Endothelial cell of umbilical vein (primary cell): ENCODE measurements at regions not wholly inside any gene's neighbourhood (a gene's known extent, or its start where the extent isn't known, plus 50 kb on each side); places are given as distances from the start of the nearest gene placed in this dataset.

Experiments
- BruUV-seq: library from RNA; stranded (reverse); fragments of 400-500 nt; replicated peaks from 2 replicates; lab custom pipeline; 2021; lab: Mats Ljungman, UMichigan
- CTCF ChIA-PET: fragments of 300-600, 350-600 bp; sonication (Branson Sonifier 250); formaldehyde crosslinking; loops from one replicate; lab custom pipeline; 2021; ENCODE audit warnings: antibody characterized with exemption, inconsistent platforms; lab: Charles Lee
- POLR2A ChIA-PET: fragments of 300-600, 350-600 bp; sonication (Branson Sonifier 250); formaldehyde crosslinking; loops from one replicate; lab custom pipeline; 2021; ENCODE audit warnings: antibody characterized with exemption, inconsistent platforms; lab: Charles Lee
- DNase-seq: peaks from one replicate; pipeline ENCODE4 v3.0.0-alpha.2; 2011; ENCODE audit warnings: low read depth, low spot score
- FAIRE-seq: peaks from 2 replicates; lab custom pipeline; 2011; peaks lifted over from hg19 to GRCh38; lab: Jason Lieb, UNC
- H2AFZ ChIP-seq: 2 replicates; pipeline ENCODE4 v1.6.0; 2012; ENCODE audit warnings: low read depth, low read length, control low read depth, inconsistent platforms
- H3K27ac ChIP-seq: 2 replicates; pipeline ENCODE4 v1.5.1; 2011; ENCODE audit warnings: low read depth, mild to moderate bottlenecking, control low read depth, low read length, moderate library complexity; ENCODE audit not compliant: insufficient read depth
- H3K27me3 ChIP-seq, 2 experiments: 2 replicates each; pipeline versions ENCODE4 v1.6.0 to v1.6.1; 2011; ENCODE audit warnings: low read length in 2 of 2, mixed read lengths in 1 of 2; ENCODE audit not compliant: control insufficient read depth in 2 of 2, insufficient read depth in 2 of 2
- H3K36me3 ChIP-seq, 2 experiments: 2 replicates in 1 of 2; 3 replicates in 1 of 2; pipeline ENCODE4 v1.5.1; 2011; ENCODE audit warnings: low read length in 2 of 2, mild to moderate bottlenecking in 1 of 2, moderate library complexity in 1 of 2; ENCODE audit not compliant: control insufficient read depth in 2 of 2, insufficient read depth in 2 of 2; ENCODE audit errors: extremely low read depth in 1 of 2
- H3K4me1 ChIP-seq: 3 replicates; pipeline ENCODE4 v1.5.1; 2011; ENCODE audit warnings: mild to moderate bottlenecking, low read length; ENCODE audit not compliant: control insufficient read depth, insufficient read depth; ENCODE audit errors: extremely low read depth
- H3K4me2 ChIP-seq: 2 replicates; pipeline ENCODE4 v1.6.1; 2011; ENCODE audit warnings: low read length, control low read depth, mixed read lengths; ENCODE audit not compliant: insufficient read depth
- H3K4me3 ChIP-seq, 3 experiments: fragments of 200-600 bp in 1 of 3; sonication (generic), shearing (Covaris generic) in 1 of 3; replicated peaks in 1 of 3; 2 replicates each; pipeline ENCODE4 v1.5.1; 2011 to 2016; ENCODE audit warnings: control low read depth in 3 of 3, low read length in 3 of 3, mild to moderate bottlenecking in 2 of 3, inconsistent platforms in 1 of 3, low read depth in 1 of 3, moderate library complexity in 1 of 3; ENCODE audit not compliant: insufficient read depth in 1 of 3
- H3K79me2 ChIP-seq: 2 replicates; pipeline ENCODE4 v1.6.0; 2012; ENCODE audit warnings: low read length, inconsistent platforms; ENCODE audit not compliant: control insufficient read depth, insufficient read depth
- H3K9ac ChIP-seq: replicated peaks from 2 replicates; pipeline ENCODE3; 2011; ENCODE audit warnings: low read length, control low read depth; ENCODE audit not compliant: insufficient read depth; ENCODE audit errors: extremely low read depth
- H3K9me1 ChIP-seq: replicated peaks from 3 replicates; pipeline ENCODE4 v1.6.0; 2011; ENCODE audit warnings: mild to moderate bottlenecking, low read length; ENCODE audit not compliant: control insufficient read depth, insufficient read depth; ENCODE audit errors: extremely low read depth
- H3K9me3 ChIP-seq: replicated peaks from 2 replicates; pipeline ENCODE4 v1.5.1; 2012; ENCODE audit warnings: low read length, inconsistent platforms; ENCODE audit not compliant: control insufficient read depth, insufficient read depth
- H4K20me1 ChIP-seq: replicated peaks from 2 replicates; pipeline ENCODE3; 2011; ENCODE audit warnings: mild to moderate bottlenecking, low read length; ENCODE audit not compliant: control insufficient read depth, insufficient read depth; ENCODE audit errors: extremely low read depth
- CTCF ChIP-seq, 2 donors: IDR thresholded peaks; 1 replicate in 1 of 2; 2 replicates in 1 of 2; pipeline ENCODE4 v1.5.1; 2011; ENCODE audit warnings: low read length in 2 of 2, mild to moderate bottlenecking in 2 of 2, moderate library complexity in 2 of 2, control low read depth in 1 of 2, inconsistent platforms in 1 of 2, low read depth in 1 of 2; ENCODE audit not compliant: insufficient read depth in 1 of 2; ENCODE audit errors: extremely low read depth in 1 of 2
- GATA2 ChIP-seq: IDR thresholded peaks from 2 replicates; pipeline ENCODE4 v1.7.0; 2011; ENCODE audit warnings: low read depth, mild to moderate bottlenecking, moderate library complexity, mixed read lengths, low read length; ENCODE audit not compliant: insufficient read length, insufficient read depth
- JUN ChIP-seq: IDR thresholded peaks from 2 replicates; pipeline ENCODE4 v1.6.1; 2011; ENCODE audit warnings: borderline replicate concordance, low read depth; ENCODE audit not compliant: insufficient read length, insufficient read depth
- MAX ChIP-seq: IDR thresholded peaks from 2 replicates; pipeline ENCODE4 v1.6.1; 2011; ENCODE audit not compliant: insufficient read depth, insufficient read length
- MYC ChIP-seq: IDR thresholded peaks from one replicate; pipeline ENCODE4 v1.6.1; 2011; ENCODE audit warnings: mild to moderate bottlenecking, low read depth, low read length
- POLR2A ChIP-seq: IDR thresholded peaks from 2 replicates; pipeline ENCODE4 v1.6.1; 2012; ENCODE audit warnings: low read depth, mild to moderate bottlenecking, control low read depth, low read length
- POLR2AphosphoS5 ChIP-seq: IDR thresholded peaks from 2 replicates; pipeline ENCODE4 v1.6.1; 2012; ENCODE audit warnings: low read depth, mild to moderate bottlenecking, control low read depth, low read length, moderate library complexity; ENCODE audit not compliant: insufficient read depth
- dilution Hi-C: fragments of 300-500 bp; cut with MboI; formaldehyde crosslinking; loops from one replicate; pipeline ENCODE4 v1.15.0; 2019; ENCODE audit warnings: low sequenced_read_pairs; ENCODE audit not compliant: extremely low pct_ligation_motif_present
- intact Hi-C: fragments of 100-400 bp; cut with micrococcal nuclease; formaldehyde crosslinking; loops from one replicate; pipeline ENCODE4 v1.10.0; 2022

GRCh38 chr1:42006836-42007235, 88.1 kb upstream of the HIVEP3 start:
- no peaks in the 10 kb centered on the region for H3K9me3 ChIP-seq
- H3K79me2 ChIP-seq = no peaks in the 10 kb centered on the region
- POLR2A ChIA-PET = no interaction called here
- no peak overlapping the region for H3K4me3 ChIP-seq
- no peaks in the 10 kb centered on the region for H3K9me1 ChIP-seq
- H3K27ac ChIP-seq = no peak overlapping the region
- no peak overlapping the region for H2AFZ ChIP-seq
- H3K9ac ChIP-seq = no peak overlapping the region
- no peaks in the 10 kb centered on the region for H3K36me3 ChIP-seq
- no peak overlapping the region for H3K4me2 ChIP-seq
- no peak for FAIRE-seq
- intact Hi-C loops = no loop called here
- H4K20me1 ChIP-seq = no peaks in the 10 kb centered on the region
- H3K27me3 ChIP-seq = no peaks in the 10 kb centered on the region
- H3K4me1 ChIP-seq = peaks cover 3% of the 10 kb centered on the region
- TF ChIP-seq MYC (no peak), JUN (no peak), POLR2AphosphoS5 (no peak), POLR2A (no peak)
- DNase-seq = no peak
- no TSS peak for BruUV-seq
- dilution Hi-C loops = no loop called here
- CTCF ChIA-PET = interaction anchor here (0.7 kb wide), 1 partner anchor 460 kb away, joined by 3 read pairs; no protein-coding TSS in a partner anchor

- TF ChIP-seq MYC (no peak), CTCF (IDR thresholded peaks at IDR 0.05; ENCODE audit: extremely low read depth in 1 of 2, insufficient read depth in 1 of 2, low read depth in 1 of 2, low read length in 2 of 2) (no peak), POLR2AphosphoS5 (no peak), GATA2 (no peak), MAX (no peak), JUN (no peak)
- no peaks in the 10 kb centered on the region for H3K9me3 ChIP-seq
- DNase-seq (no peak), FAIRE-seq (no peak)
- dilution Hi-C loops (no loop called here), intact Hi-C loops (no loop called here)
- ChIA-PET CTCF (no interaction called here), POLR2A (no interaction called here)
- no peak overlapping the region for H3K4me2 ChIP-seq
- no TSS peak for BruUV-seq
- H3K9me1 ChIP-seq = no peaks in the 10 kb centered on the region
- H3K36me3 ChIP-seq = no peaks in the 10 kb centered on the region
- no peak overlapping the region for H3K27ac ChIP-seq
- no peaks in the 10 kb centered on the region for H3K79me2 ChIP-seq
- H3K4me1 ChIP-seq = peaks cover 3% of the 10 kb centered on the region
- no peaks in the 10 kb centered on the region for H3K27me3 ChIP-seq
- no peak overlapping the region for H3K9ac ChIP-seq
- H3K4me3 ChIP-seq = no peak overlapping the region
- H2AFZ ChIP-seq = no peak overlapping the region
- H4K20me1 ChIP-seq = no peaks in the 10 kb centered on the region
Observed at GRCh38 chr1:42006093-42006492, 87.4 kb upstream of the HIVEP3 start.
